Endodermal cell (in vitro differentiated cells): ENCODE measurements at regions not wholly inside any gene's neighbourhood (a gene's known extent, or its start where the extent isn't known, plus 50 kb on each side); places are given as distances from the start of the nearest gene placed in this dataset.

ENCODE experiments used
- DNase-seq: peaks from one replicate; pipeline ENCODE4 v3.0.0-alpha.2; 2017
- H3K27ac ChIP-seq: 2 replicates; pipeline ENCODE4 v1.5.1; 2013; ENCODE audit warnings: mild to moderate bottlenecking, low read depth, low read length, moderate library complexity
- H3K27me3 ChIP-seq: 2 replicates; pipeline ENCODE4 v1.6.1; 2013; ENCODE audit warnings: mild to moderate bottlenecking, low read length, moderate library complexity; ENCODE audit not compliant: insufficient read depth, control insufficient read depth, poor library complexity, severe bottlenecking
- H3K36me3 ChIP-seq: 2 replicates; pipeline ENCODE4 v1.7.0; 2013; ENCODE audit warnings: mild to moderate bottlenecking, low read length, moderate library complexity; ENCODE audit not compliant: control insufficient read depth, insufficient read depth
- H3K4me1 ChIP-seq: one replicate; pipeline ENCODE4 v1.7.0; 2013; ENCODE audit warnings: low read length; ENCODE audit not compliant: control insufficient read depth, insufficient read depth
- H3K4me3 ChIP-seq: 2 replicates; pipeline ENCODE4 v1.5.1; 2013; ENCODE audit warnings: mild to moderate bottlenecking, low read length, moderate library complexity
- H3K9ac ChIP-seq: 2 replicates; pipeline ENCODE4 v1.6.1; 2013; ENCODE audit warnings: mild to moderate bottlenecking, low read length, moderate library complexity; ENCODE audit not compliant: poor library complexity, severe bottlenecking; ENCODE audit errors: extremely low read depth
- H3K9me3 ChIP-seq: 2 replicates; pipeline ENCODE4 v1.6.1; 2013; ENCODE audit warnings: mild to moderate bottlenecking, low read length, moderate library complexity; ENCODE audit not compliant: control insufficient read depth
- H3K27ac Mint-ChIP-seq: 2 replicates; pipeline ENCODE4 v1.8.0; 2020; ENCODE audit warnings: mixed read lengths
- H3K27me3 Mint-ChIP-seq: 2 replicates; pipeline ENCODE4 v1.8.0; 2021; ENCODE audit warnings: mild to moderate bottlenecking, mixed read lengths; ENCODE audit not compliant: insufficient read depth
- H3K36me3 Mint-ChIP-seq: 2 replicates; pipeline ENCODE4 v1.8.0; 2020; ENCODE audit warnings: low read depth, mixed read lengths
- H3K4me1 Mint-ChIP-seq: 2 replicates; pipeline ENCODE4 v1.8.0; 2020; ENCODE audit warnings: mixed read lengths
- H3K4me3 Mint-ChIP-seq: 2 replicates; pipeline ENCODE4 v1.8.0; 2020; ENCODE audit warnings: mild to moderate bottlenecking, moderate library complexity, mixed read lengths
- H3K9me3 Mint-ChIP-seq: 2 replicates; pipeline ENCODE4 v1.8.0; 2020; ENCODE audit warnings: mild to moderate bottlenecking, mixed read lengths
- WGBS, 2 experiments: methylation state at CpG; one replicate each; pipeline versions ENCODE4 v1.1.5 to v1.1.7; 2013; ENCODE audit warnings: missing lambda C conversion rate in 2 of 2, mixed read lengths in 1 of 2; ENCODE audit not compliant: insufficient coverage in 1 of 2, insufficient read length in 1 of 2; 5-methylcytosine and 5-hydroxymethylcytosine counted together
- TF ChIP-seq, protein P1 (sequence below): fragments of 200-600 bp; sonication (generic); conservative IDR thresholded peaks from 2 replicates; pipeline ENCODE4 v1.5.0; 2021; ENCODE audit warnings: antibody characterized with exemption, mild to moderate bottlenecking

DNA sequence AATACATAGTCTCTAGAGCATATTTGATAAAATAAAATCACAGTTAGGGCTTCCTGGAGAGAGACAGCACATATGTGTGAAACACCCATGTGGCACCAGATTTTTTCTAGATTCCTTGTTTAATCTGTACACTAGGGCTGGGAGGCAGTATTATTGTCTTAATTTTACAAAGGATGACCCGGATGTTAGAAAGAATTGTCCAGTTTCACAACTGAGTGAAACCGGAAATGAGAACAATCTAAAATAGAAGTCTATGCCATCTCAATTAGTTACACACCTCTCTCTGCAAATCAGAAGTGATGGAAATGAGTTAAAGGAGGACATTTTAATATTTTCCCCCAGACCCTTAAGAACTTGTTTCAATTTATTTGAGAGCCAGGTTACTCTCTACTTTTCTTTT, 463.7 kb upstream of the DSEL start:
- H3K9me3 Mint-ChIP-seq: no peaks in the 10 kb centered on the region
- H3K27ac Mint-ChIP-seq: no peak overlapping the region
- no peaks in the 10 kb centered on the region for H3K27me3 Mint-ChIP-seq
- Histone ChIP-seq H3K9ac (no peak overlapping the region), H3K4me3 (no peak overlapping the region), H3K27me3 (no peaks in the 10 kb centered on the region), H3K4me1 (no peaks in the 10 kb centered on the region), H3K27ac (no peak overlapping the region), H3K36me3 (no peaks in the 10 kb centered on the region), H3K9me3 (no peaks in the 10 kb centered on the region)
- no peaks in the 10 kb centered on the region for H3K36me3 Mint-ChIP-seq
- WGBS, 2 experiments: 83% methylated on average over 2 of the region's 2 CpGs; no CpG with 5 or more reads in 1 of the 2 experiments
- DNase-seq: no peak
- no peak overlapping the region for H3K4me3 Mint-ChIP-seq
- H3K4me1 Mint-ChIP-seq: no peaks in the 10 kb centered on the region
- TF ChIP-seq, protein P1, sequence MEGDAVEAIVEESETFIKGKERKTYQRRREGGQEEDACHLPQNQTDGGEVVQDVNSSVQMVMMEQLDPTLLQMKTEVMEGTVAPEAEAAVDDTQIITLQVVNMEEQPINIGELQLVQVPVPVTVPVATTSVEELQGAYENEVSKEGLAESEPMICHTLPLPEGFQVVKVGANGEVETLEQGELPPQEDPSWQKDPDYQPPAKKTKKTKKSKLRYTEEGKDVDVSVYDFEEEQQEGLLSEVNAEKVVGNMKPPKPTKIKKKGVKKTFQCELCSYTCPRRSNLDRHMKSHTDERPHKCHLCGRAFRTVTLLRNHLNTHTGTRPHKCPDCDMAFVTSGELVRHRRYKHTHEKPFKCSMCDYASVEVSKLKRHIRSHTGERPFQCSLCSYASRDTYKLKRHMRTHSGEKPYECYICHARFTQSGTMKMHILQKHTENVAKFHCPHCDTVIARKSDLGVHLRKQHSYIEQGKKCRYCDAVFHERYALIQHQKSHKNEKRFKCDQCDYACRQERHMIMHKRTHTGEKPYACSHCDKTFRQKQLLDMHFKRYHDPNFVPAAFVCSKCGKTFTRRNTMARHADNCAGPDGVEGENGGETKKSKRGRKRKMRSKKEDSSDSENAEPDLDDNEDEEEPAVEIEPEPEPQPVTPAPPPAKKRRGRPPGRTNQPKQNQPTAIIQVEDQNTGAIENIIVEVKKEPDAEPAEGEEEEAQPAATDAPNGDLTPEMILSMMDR: no peak

- Mint-ChIP-seq H3K4me3 (no peak overlapping the region), H3K36me3 (no peaks in the 10 kb centered on the region), H3K27ac (no peak overlapping the region), H3K9me3 (no peaks in the 10 kb centered on the region), H3K4me1 (no peaks in the 10 kb centered on the region), H3K27me3 (no peaks in the 10 kb centered on the region)
- H3K4me3 ChIP-seq: no peak overlapping the region
- TF ChIP-seq, protein P1: no peak
- DNase-seq: no peak
- no peak overlapping the region for H3K27ac ChIP-seq
- 87 to 91% methylated on average over 6 to 7 of the region's 7 CpGs for WGBS, 2 experiments
- no peak overlapping the region for H3K9ac ChIP-seq
- H3K9me3 ChIP-seq: no peaks in the 10 kb centered on the region
- no peaks in the 10 kb centered on the region for H3K36me3 ChIP-seq
- no peaks in the 10 kb centered on the region for H3K27me3 ChIP-seq
- H3K4me1 ChIP-seq: no peaks in the 10 kb centered on the region
Observed at GRCh38 chr18:67977067-67977616, 460.6 kb upstream of the DSEL start.

GRCh38 chr18:67973916-67974315, 457.4 kb upstream of the DSEL start:
- Mint-ChIP-seq H3K9me3 (no peaks in the 10 kb centered on the region), H3K4me3 (no peak overlapping the region), H3K27ac (no peak overlapping the region), H3K4me1 (no peaks in the 10 kb centered on the region), H3K36me3 (no peaks in the 10 kb centered on the region), H3K27me3 (no peaks in the 10 kb centered on the region)
- no peak for DNase-seq
- WGBS, 2 experiments: 67% methylated on average over 1 of the region's 1 CpG; no CpG with 5 or more reads in 1 of the 2 experiments
- Histone ChIP-seq H3K4me1 (no peaks in the 10 kb centered on the region), H3K4me3 (no peak overlapping the region), H3K9me3 (no peaks in the 10 kb centered on the region), H3K9ac (no peak overlapping the region), H3K36me3 (no peaks in the 10 kb centered on the region), H3K27me3 (no peaks in the 10 kb centered on the region), H3K27ac (no peak overlapping the region)
- TF ChIP-seq, protein P1: no peak
